ENCODE measurements at regions not wholly inside any gene's neighbourhood (a gene's known extent, or its start where the extent isn't known, plus 50 kb on each side); places are given as distances from the start of the nearest gene placed in this dataset.

GRCh38 chr2:217459016-217459415 is 543.8 kb downstream of the TNS1 start:
- whole genome bisulfite sequencing (ENCODE audit: low lambda C conversion rate), result 78% methylated on average over 2 of the region's 2 CpGs
- POLR2A ChIA-PET, result no interaction called here
- DNase-seq, result no peak
- Histone ChIP-seq H3K79me2 (ENCODE audit: insufficient read depth) (no peaks in the 10 kb centered on the region), H3K4me1 (ENCODE audit: control insufficient read depth in 1 of 2, insufficient read depth in 2 of 2, low read depth in 1 of 2, low read length in 1 of 2) (no peaks in the 10 kb centered on the region), H3K36me3 (replicated peaks in 1 of 2; ENCODE audit: control insufficient read depth in 1 of 2, insufficient read depth in 2 of 2, low read length in 1 of 2) (no peaks in the 10 kb centered on the region), H3K4me2 (no peak overlapping the region), H2AFZ (ENCODE audit: low read depth) (no peak overlapping the region), H3K4me3 (ENCODE audit: low read depth in 2 of 2, low read length in 1 of 2) (no peak overlapping the region), H3K27ac (ENCODE audit: low read depth in 2 of 2, low read length in 1 of 2) (no peak overlapping the region), H3K9ac (no peak overlapping the region), H3F3A (replicated peaks; ENCODE audit: insufficient read depth) (no peaks in the 10 kb centered on the region), H3K9me3 (no peaks in the 10 kb centered on the region), H4K20me1 (ENCODE audit: insufficient read depth) (no peaks in the 10 kb centered on the region), H3K9me2 (no peaks in the 10 kb centered on the region), H3K27me3 (ENCODE audit: insufficient read depth) (no peaks in the 10 kb centered on the region)
- no peak for TF ChIP-seq RXRA (IDR thresholded peaks at IDR 0.05; ENCODE audit: borderline replicate concordance, low read depth)
- TF ChIP-seq FOXM1 (IDR thresholded peaks at IDR 0.05; ENCODE audit: low read depth), result no peak
- no peak for TF ChIP-seq ELF1 (IDR thresholded peaks at IDR 0.05)
- no peak for TF ChIP-seq CHD2 (IDR thresholded peaks at IDR 0.05; ENCODE audit: low read length, partially characterized antibody)
- no peak for TF ChIP-seq SMC3 (IDR thresholded peaks at IDR 0.05; ENCODE audit: low read depth, low read length)
- CTCF ChIA-PET, result interaction anchor here (1.9 kb wide), 1 partner anchor 10 kb away, joined by 5 read pairs; no protein-coding TSS in a partner anchor

- Histone ChIP-seq H3K36me3 (replicated peaks in 1 of 2; ENCODE audit: control insufficient read depth in 1 of 2, insufficient read depth in 2 of 2, low read length in 1 of 2) (no peaks in the 10 kb centered on the region), H3K4me3 (ENCODE audit: low read depth in 2 of 2, low read length in 1 of 2) (no peak overlapping the region), H3K27ac (ENCODE audit: low read depth in 2 of 2, low read length in 1 of 2) (no peak overlapping the region), H3K9me3 (no peaks in the 10 kb centered on the region), H3K9ac (no peak overlapping the region), H2AFZ (ENCODE audit: low read depth) (no peak overlapping the region), H3K4me2 (no peak overlapping the region), H3K4me1 (ENCODE audit: control insufficient read depth in 1 of 2, insufficient read depth in 2 of 2, low read depth in 1 of 2, low read length in 1 of 2) (peaks cover 0 to 7% of the 10 kb centered on the region in 2 experiments; a peak in 2 of 4 replicates), H3F3A (replicated peaks; ENCODE audit: insufficient read depth) (no peaks in the 10 kb centered on the region), H3K79me2 (ENCODE audit: insufficient read depth) (no peaks in the 10 kb centered on the region), H3K27me3 (ENCODE audit: insufficient read depth) (no peaks in the 10 kb centered on the region), H4K20me1 (ENCODE audit: insufficient read depth) (no peaks in the 10 kb centered on the region), H3K9me2 (no peaks in the 10 kb centered on the region)
- ChIA-PET CTCF (interaction anchor here (0.9 kb wide), 1 partner anchor 17 kb away, joined by 3 read pairs; no protein-coding TSS in a partner anchor), POLR2A (no interaction called here)
- TF ChIP-seq, protein P1, sequence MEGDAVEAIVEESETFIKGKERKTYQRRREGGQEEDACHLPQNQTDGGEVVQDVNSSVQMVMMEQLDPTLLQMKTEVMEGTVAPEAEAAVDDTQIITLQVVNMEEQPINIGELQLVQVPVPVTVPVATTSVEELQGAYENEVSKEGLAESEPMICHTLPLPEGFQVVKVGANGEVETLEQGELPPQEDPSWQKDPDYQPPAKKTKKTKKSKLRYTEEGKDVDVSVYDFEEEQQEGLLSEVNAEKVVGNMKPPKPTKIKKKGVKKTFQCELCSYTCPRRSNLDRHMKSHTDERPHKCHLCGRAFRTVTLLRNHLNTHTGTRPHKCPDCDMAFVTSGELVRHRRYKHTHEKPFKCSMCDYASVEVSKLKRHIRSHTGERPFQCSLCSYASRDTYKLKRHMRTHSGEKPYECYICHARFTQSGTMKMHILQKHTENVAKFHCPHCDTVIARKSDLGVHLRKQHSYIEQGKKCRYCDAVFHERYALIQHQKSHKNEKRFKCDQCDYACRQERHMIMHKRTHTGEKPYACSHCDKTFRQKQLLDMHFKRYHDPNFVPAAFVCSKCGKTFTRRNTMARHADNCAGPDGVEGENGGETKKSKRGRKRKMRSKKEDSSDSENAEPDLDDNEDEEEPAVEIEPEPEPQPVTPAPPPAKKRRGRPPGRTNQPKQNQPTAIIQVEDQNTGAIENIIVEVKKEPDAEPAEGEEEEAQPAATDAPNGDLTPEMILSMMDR (IDR thresholded peaks at IDR 0.05), result no peak
- TF ChIP-seq TCF12 (IDR thresholded peaks at IDR 0.05), result no peak
- TF ChIP-seq EP300 (IDR thresholded peaks at IDR 0.05; ENCODE audit: borderline replicate concordance in 1 of 2, low read depth in 1 of 2, low read length in 1 of 2), result no peak
- TF ChIP-seq NRF1 (IDR thresholded peaks at IDR 0.05; ENCODE audit: low read depth, low read length), result no peak
- TF ChIP-seq USF2 (IDR thresholded peaks at IDR 0.05; ENCODE audit: borderline replicate concordance, low read depth, low read length), result no peak
- TF ChIP-seq JUND (IDR thresholded peaks at IDR 0.05), result no peak
- TF ChIP-seq GABPA (IDR thresholded peaks at IDR 0.05; ENCODE audit: low read depth), result no peak
- no peak for TF ChIP-seq POLR2AphosphoS5 (IDR thresholded peaks at IDR 0.05; ENCODE audit: low read depth, low read length)
- TF ChIP-seq YY1 (IDR thresholded peaks at IDR 0.05; ENCODE audit: low read depth), result no peak
- no peak for TF ChIP-seq NFIC (IDR thresholded peaks at IDR 0.05; ENCODE audit: borderline replicate concordance)
- no peak for TF ChIP-seq FOXM1 (IDR thresholded peaks at IDR 0.05; ENCODE audit: low read depth)
- TF ChIP-seq FOXJ3 (CRISPR knock-in tag; IDR thresholded peaks at IDR 0.05), result no peak
- TF ChIP-seq TAF1 (IDR thresholded peaks at IDR 0.05; ENCODE audit: borderline replicate concordance, low read depth, low read length), result no peak
- WGBS (ENCODE audit: low lambda C conversion rate), result 64% methylated on average over 2 of the region's 2 CpGs
- DNase-seq, result no peak
Observed at GRCh38 chr2:217456016-217456415, 546.8 kb downstream of the TNS1 start.
